Progenitor cell of endocrine pancreas (in vitro differentiated cells): ENCODE measurements at regions not wholly inside any gene's neighbourhood (a gene's known extent, or its start where the extent isn't known, plus 50 kb on each side); places are given as distances from the start of the nearest gene placed in this dataset.

ENCODE experiments used
- DNase-seq: peaks from one replicate; pipeline ENCODE4 v3.0.0; 2021; ENCODE audit warnings: low spot score; ENCODE audit not compliant: unreplicated experiment
- H3K27ac Mint-ChIP-seq: 2 replicates; pipeline ENCODE4 v1.8.0; 2021; ENCODE audit warnings: mild to moderate bottlenecking, moderate library complexity, mixed read lengths
- H3K27me3 Mint-ChIP-seq: 2 replicates; pipeline ENCODE4 v1.8.0; 2021; ENCODE audit warnings: mixed read lengths
- H3K36me3 Mint-ChIP-seq: 2 replicates; pipeline ENCODE4 v1.8.0; 2022; ENCODE audit warnings: mixed read lengths; ENCODE audit not compliant: insufficient read depth
- H3K4me1 Mint-ChIP-seq: 2 replicates; pipeline ENCODE4 v1.8.0; 2021; ENCODE audit warnings: low read depth, mixed read lengths
- H3K4me3 Mint-ChIP-seq: 2 replicates; pipeline ENCODE4 v1.8.0; 2021; ENCODE audit warnings: low read depth, mild to moderate bottlenecking, moderate library complexity, mixed read lengths
- H3K9me3 Mint-ChIP-seq: 2 replicates; pipeline ENCODE4 v1.8.0; 2021; ENCODE audit warnings: low read depth, mixed read lengths
- CTCF ChIP-seq: fragments of 200-600 bp; sonication (generic); IDR thresholded peaks from one replicate; pipeline ENCODE4 v1.5.0; 2021; ENCODE audit warnings: antibody characterized with exemption, mild to moderate bottlenecking; ENCODE audit not compliant: unreplicated experiment

DNA sequence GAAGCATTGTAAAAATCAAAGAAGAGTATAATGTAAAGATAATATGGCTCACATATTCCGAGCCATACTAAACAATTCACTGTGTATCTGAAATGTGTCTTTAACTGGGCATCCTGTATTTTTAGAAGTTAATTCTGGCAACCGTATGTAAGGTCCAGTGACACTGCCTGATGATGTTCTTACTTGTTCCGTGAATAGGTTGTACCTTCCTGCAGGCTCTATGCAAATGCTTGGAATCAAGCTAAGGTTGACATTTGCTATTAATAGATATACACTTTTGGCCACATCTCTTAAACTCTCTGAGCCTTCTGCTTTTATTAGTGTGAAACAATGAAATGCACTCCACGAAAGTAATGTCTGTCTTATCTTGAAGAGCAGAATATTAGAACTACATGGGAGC is 534.6 kb downstream of the CCDC85A start:
- Mint-ChIP-seq H3K27ac (no peak overlapping the region), H3K4me3 (no peak overlapping the region), H3K9me3 (peaks cover 13% of the 10 kb centered on the region), H3K4me1 (no peaks in the 10 kb centered on the region), H3K36me3 (peaks cover 1% of the 10 kb centered on the region), H3K27me3 (no peaks in the 10 kb centered on the region)
- TF ChIP-seq CTCF, result no peak
- DNase-seq, result no peak

DNA sequence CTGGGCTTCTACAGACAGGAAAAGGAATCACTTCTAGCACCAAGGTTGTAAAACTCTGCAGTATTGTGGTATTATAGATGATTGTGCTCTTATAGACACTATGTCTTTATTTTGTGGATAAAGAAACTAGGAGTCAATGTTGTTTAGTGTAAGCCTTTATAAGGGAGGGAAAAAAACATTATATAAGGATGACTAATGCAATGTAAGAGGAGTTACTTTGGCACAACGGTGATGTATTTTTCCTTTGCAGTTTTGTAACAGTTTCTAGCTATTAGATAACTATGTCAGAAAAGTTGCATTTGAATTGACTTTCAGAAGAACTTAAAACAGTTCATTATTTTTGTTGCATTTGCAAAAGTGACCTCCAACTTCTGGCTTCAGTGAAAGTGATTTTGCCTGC is 545.4 kb downstream of the CCDC85A start:
- Mint-ChIP-seq H3K36me3 (no peaks in the 10 kb centered on the region), H3K4me1 (no peaks in the 10 kb centered on the region), H3K9me3 (peaks cover 19% of the 10 kb centered on the region), H3K27me3 (no peaks in the 10 kb centered on the region), H3K27ac (no peak overlapping the region), H3K4me3 (no peak overlapping the region)
- no peak for DNase-seq
- no peak for TF ChIP-seq CTCF

DNA sequence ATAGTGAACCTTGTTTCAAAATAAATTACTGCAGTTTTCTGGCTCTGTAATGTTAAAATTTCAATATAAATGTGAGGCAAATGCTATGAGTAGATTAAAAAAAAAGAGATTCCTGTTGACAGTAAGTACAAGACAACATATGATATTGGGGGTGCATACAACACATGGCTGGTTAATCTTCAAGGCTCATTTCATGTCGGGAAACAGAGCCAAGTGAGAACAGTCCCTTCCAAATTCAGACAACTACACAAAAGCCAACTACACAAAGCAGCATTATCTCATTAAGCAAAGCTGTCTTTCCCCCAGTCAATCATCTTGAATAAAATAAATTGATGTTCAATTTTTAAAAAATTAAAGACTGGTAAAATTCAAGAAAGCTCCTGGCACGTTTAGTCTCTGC is 549.2 kb downstream of the CCDC85A start:
- TF ChIP-seq CTCF, result no peak
- no peak overlapping the region for H3K27ac Mint-ChIP-seq
- no peaks in the 10 kb centered on the region for H3K4me1 Mint-ChIP-seq
- DNase-seq, result no peak
- no peak overlapping the region for H3K4me3 Mint-ChIP-seq
- H3K36me3 Mint-ChIP-seq, result no peaks in the 10 kb centered on the region
- no peaks in the 10 kb centered on the region for H3K27me3 Mint-ChIP-seq
- H3K9me3 Mint-ChIP-seq, result peaks cover 5% of the 10 kb centered on the region

DNA sequence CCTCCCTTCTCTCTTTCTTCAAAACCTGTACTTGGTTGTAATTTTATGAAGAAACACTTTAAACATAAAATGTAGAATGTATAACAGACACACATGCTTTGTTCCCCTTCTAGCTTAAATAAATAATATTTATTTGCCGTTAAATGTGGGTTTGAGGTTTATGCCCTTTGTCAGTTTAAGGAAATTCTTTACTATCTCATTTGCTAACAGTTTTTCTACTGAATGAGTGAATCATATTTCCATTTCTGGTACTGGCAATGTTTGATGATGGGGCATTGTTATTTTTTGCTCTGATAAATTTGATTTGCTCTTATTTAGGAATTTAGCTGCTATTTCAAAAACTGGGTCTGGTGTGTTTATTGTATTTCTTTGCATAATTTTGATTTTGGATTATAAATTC is 555.6 kb downstream of the CCDC85A start:
- Mint-ChIP-seq H3K4me1 (peaks cover 3% of the 10 kb centered on the region), H3K27me3 (no peaks in the 10 kb centered on the region), H3K36me3 (no peaks in the 10 kb centered on the region), H3K9me3 (peaks cover 5% of the 10 kb centered on the region), H3K27ac (no peak overlapping the region), H3K4me3 (no peak overlapping the region)
- TF ChIP-seq CTCF, result no peak
- no peak for DNase-seq

GRCh38 chr2:56741601-56742102 is 557.9 kb downstream of the CCDC85A start:
- Mint-ChIP-seq H3K36me3 (no peaks in the 10 kb centered on the region), H3K4me3 (no peak overlapping the region), H3K27me3 (no peaks in the 10 kb centered on the region), H3K9me3 (no peaks in the 10 kb centered on the region), H3K4me1 (peaks cover 3% of the 10 kb centered on the region), H3K27ac (no peak overlapping the region)
- no peak for DNase-seq
- TF ChIP-seq CTCF, result no peak
